ENCODE measurements at regions not wholly inside any gene's neighbourhood (a gene's known extent, or its start where the extent isn't known, plus 50 kb on each side); places are given as distances from the start of the nearest gene placed in this dataset.
"Not testable (repeated sequence)": the region's sequence is repeated elsewhere in the genome, so short reads cannot be mapped to it uniquely, and the experiment has no call there.

DNA sequence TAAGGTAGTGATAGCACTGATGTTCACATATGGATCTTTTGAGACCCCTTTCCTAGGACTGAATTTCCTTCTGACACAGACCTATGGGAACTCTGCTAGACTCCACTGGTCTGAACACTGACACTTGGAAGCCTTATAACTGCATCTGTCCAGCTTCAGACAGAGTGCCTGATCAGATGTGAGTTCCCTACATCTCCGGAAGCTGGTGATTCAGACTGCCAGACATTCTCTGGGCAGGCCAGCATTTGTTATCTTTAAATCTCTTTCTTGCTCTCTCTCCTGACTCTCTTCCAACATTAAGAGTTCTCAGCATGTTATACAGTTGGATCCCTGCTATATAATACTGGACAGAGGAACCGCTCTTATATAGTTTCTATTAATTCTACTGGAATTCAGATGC is 408.5 kb downstream of the ZEB2 start:
- Histone ChIP-seq H3K4me1 (ENCODE audit: control insufficient read depth in 4 of 4, insufficient read depth in 4 of 4, low read length in 3 of 4) (no peaks in the 10 kb centered on the region), H3K9ac (ENCODE audit: low read depth in 1 of 2, low read length in 2 of 2) (no peak overlapping the region), H3K9me3 (ENCODE audit: control insufficient read depth in 4 of 4, low read length in 3 of 4) (no peaks in the 10 kb centered on the region), H3K27me3 (ENCODE audit: control insufficient read depth in 4 of 4, insufficient read depth in 4 of 4, low read length in 3 of 4) (no peaks in the 10 kb centered on the region), H3K27ac (ENCODE audit: low read depth in 1 of 2, low read length in 2 of 2) (no peak overlapping the region), H3K36me3 (ENCODE audit: control insufficient read depth in 4 of 4, insufficient read depth in 3 of 4, low read depth in 1 of 4, low read length in 3 of 4) (no peaks in the 10 kb centered on the region), H3K4me3 (ENCODE audit: low read depth in 1 of 3, low read length in 3 of 3) (no peak overlapping the region)
- DNase-seq (ENCODE audit: low spot score), result no peak
- TF ChIP-seq SP1 (IDR thresholded peaks at IDR 0.05) (no peak), FOXA2 (IDR thresholded peaks at IDR 0.05) (no peak), TAF1 (conservative IDR thresholded peaks at IDR 0.05) (no peak), GABPA (IDR thresholded peaks at IDR 0.05 in 1 of 2, conservative IDR thresholded peaks at IDR 0.05 in 1 of 2) (no peak), FOXA1 (IDR thresholded peaks at IDR 0.05) (no peak), HNF4A (conservative IDR thresholded peaks at IDR 0.05) (no peak), JUND (IDR thresholded peaks at IDR 0.05) (no peak), YY1 (IDR thresholded peaks at IDR 0.05) (no peak), RXRA (IDR thresholded peaks at IDR 0.05) (no peak), NR2F2 (IDR thresholded peaks at IDR 0.05) (no peak), HNF4G (IDR thresholded peaks at IDR 0.05) (no peak), RAD21 (IDR thresholded peaks at IDR 0.05) (no peak), EGR1 (IDR thresholded peaks at IDR 0.05; ENCODE audit: low read depth in 2 of 2) (no peak)
- TF ChIP-seq, protein P1, sequence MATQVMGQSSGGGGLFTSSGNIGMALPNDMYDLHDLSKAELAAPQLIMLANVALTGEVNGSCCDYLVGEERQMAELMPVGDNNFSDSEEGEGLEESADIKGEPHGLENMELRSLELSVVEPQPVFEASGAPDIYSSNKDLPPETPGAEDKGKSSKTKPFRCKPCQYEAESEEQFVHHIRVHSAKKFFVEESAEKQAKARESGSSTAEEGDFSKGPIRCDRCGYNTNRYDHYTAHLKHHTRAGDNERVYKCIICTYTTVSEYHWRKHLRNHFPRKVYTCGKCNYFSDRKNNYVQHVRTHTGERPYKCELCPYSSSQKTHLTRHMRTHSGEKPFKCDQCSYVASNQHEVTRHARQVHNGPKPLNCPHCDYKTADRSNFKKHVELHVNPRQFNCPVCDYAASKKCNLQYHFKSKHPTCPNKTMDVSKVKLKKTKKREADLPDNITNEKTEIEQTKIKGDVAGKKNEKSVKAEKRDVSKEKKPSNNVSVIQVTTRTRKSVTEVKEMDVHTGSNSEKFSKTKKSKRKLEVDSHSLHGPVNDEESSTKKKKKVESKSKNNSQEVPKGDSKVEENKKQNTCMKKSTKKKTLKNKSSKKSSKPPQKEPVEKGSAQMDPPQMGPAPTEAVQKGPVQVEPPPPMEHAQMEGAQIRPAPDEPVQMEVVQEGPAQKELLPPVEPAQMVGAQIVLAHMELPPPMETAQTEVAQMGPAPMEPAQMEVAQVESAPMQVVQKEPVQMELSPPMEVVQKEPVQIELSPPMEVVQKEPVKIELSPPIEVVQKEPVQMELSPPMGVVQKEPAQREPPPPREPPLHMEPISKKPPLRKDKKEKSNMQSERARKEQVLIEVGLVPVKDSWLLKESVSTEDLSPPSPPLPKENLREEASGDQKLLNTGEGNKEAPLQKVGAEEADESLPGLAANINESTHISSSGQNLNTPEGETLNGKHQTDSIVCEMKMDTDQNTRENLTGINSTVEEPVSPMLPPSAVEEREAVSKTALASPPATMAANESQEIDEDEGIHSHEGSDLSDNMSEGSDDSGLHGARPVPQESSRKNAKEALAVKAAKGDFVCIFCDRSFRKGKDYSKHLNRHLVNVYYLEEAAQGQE (IDR thresholded peaks at IDR 0.05), result no peak
- TF ChIP-seq, protein P2, sequence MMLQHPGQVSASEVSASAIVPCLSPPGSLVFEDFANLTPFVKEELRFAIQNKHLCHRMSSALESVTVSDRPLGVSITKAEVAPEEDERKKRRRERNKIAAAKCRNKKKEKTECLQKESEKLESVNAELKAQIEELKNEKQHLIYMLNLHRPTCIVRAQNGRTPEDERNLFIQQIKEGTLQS (IDR thresholded peaks at IDR 0.05), result no peak
- TF ChIP-seq, protein P3, sequence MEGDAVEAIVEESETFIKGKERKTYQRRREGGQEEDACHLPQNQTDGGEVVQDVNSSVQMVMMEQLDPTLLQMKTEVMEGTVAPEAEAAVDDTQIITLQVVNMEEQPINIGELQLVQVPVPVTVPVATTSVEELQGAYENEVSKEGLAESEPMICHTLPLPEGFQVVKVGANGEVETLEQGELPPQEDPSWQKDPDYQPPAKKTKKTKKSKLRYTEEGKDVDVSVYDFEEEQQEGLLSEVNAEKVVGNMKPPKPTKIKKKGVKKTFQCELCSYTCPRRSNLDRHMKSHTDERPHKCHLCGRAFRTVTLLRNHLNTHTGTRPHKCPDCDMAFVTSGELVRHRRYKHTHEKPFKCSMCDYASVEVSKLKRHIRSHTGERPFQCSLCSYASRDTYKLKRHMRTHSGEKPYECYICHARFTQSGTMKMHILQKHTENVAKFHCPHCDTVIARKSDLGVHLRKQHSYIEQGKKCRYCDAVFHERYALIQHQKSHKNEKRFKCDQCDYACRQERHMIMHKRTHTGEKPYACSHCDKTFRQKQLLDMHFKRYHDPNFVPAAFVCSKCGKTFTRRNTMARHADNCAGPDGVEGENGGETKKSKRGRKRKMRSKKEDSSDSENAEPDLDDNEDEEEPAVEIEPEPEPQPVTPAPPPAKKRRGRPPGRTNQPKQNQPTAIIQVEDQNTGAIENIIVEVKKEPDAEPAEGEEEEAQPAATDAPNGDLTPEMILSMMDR (IDR thresholded peaks at IDR 0.05; ENCODE audit: low read depth, low read length, missing input control), result no peak
- TF ChIP-seq, protein P4, sequence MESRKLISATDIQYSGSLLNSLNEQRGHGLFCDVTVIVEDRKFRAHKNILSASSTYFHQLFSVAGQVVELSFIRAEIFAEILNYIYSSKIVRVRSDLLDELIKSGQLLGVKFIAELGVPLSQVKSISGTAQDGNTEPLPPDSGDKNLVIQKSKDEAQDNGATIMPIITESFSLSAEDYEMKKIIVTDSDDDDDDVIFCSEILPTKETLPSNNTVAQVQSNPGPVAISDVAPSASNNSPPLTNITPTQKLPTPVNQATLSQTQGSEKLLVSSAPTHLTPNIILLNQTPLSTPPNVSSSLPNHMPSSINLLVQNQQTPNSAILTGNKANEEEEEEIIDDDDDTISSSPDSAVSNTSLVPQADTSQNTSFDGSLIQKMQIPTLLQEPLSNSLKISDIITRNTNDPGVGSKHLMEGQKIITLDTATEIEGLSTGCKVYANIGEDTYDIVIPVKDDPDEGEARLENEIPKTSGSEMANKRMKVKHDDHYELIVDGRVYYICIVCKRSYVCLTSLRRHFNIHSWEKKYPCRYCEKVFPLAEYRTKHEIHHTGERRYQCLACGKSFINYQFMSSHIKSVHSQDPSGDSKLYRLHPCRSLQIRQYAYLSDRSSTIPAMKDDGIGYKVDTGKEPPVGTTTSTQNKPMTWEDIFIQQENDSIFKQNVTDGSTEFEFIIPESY (IDR thresholded peaks at IDR 0.05), result no peak
- TF ChIP-seq, protein P5, sequence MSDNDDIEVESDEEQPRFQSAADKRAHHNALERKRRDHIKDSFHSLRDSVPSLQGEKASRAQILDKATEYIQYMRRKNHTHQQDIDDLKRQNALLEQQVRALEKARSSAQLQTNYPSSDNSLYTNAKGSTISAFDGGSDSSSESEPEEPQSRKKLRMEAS (IDR thresholded peaks at IDR 0.05), result no peak
- WGBS, result 93% methylated on average over 2 of the region's 2 CpGs

DNA sequence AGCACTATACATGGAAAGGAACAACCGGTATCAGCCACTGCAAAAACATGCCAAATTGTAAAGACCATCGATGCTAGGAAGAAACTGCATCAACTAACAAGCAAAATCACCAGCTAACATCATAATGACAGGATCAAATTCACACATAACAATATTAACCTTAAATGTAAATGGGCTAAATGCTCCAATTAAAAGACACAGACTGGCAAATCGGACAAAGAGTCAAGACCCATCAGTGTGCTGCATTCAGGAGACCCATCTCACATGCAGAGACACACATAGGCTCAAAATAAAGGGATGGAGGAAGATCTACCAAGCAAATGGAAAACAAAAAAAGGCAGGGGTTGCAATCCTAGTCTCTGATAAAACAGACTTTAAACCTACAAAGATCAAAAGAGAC is 413.8 kb downstream of the ZEB2 start:
- H3K4me3 ChIP-seq (ENCODE audit: low read depth in 1 of 3, low read length in 3 of 3); H3K36me3 ChIP-seq (ENCODE audit: control insufficient read depth in 4 of 4, insufficient read depth in 3 of 4, low read depth in 1 of 4, low read length in 3 of 4); H3K9me3 ChIP-seq (ENCODE audit: control insufficient read depth in 4 of 4, low read length in 3 of 4); H3K27me3 ChIP-seq (ENCODE audit: control insufficient read depth in 4 of 4, insufficient read depth in 4 of 4, low read length in 3 of 4); H3K27ac ChIP-seq (ENCODE audit: low read depth in 1 of 2, low read length in 2 of 2); DNase-seq (ENCODE audit: low spot score); H3K9ac ChIP-seq (ENCODE audit: low read depth in 1 of 2, low read length in 2 of 2); H3K4me1 ChIP-seq (ENCODE audit: control insufficient read depth in 4 of 4, insufficient read depth in 4 of 4, low read length in 3 of 4): not testable (repeated sequence)
- 92% methylated on average over 3 of the region's 3 CpGs for WGBS
